Stimulated activated CD4-positive, alpha-beta T cell treated with anti-CD3 and anti-CD28 coated beads, Interleukin-1b, Interleukin-23, amount 100 ng/mL, for 24 hours (primary cell): ENCODE measurements at regions not wholly inside any gene's neighbourhood (a gene's known extent, or its start where the extent isn't known, plus 50 kb on each side); places are given as distances from the start of the nearest gene placed in this dataset.
"Not testable (repeated sequence)": the region's sequence is repeated elsewhere in the genome, so short reads cannot be mapped to it uniquely, and the experiment has no call there.

ENCODE experiments used
- DNase-seq, 4 experiments: peaks; one replicate each; pipeline ENCODE4 v3.0.0-alpha.2; 2020; ENCODE audit warnings: low read depth in 4 of 4, low spot score in 1 of 4

GRCh38 chr7:128561116-128561722 is 84.7 kb downstream of the METTL2B start:
- DNase-seq = not testable (repeated sequence)

GRCh38 chr7:128562795-128563194 is 86.2 kb downstream of the METTL2B start:
- not testable (repeated sequence) for DNase-seq

DNA sequence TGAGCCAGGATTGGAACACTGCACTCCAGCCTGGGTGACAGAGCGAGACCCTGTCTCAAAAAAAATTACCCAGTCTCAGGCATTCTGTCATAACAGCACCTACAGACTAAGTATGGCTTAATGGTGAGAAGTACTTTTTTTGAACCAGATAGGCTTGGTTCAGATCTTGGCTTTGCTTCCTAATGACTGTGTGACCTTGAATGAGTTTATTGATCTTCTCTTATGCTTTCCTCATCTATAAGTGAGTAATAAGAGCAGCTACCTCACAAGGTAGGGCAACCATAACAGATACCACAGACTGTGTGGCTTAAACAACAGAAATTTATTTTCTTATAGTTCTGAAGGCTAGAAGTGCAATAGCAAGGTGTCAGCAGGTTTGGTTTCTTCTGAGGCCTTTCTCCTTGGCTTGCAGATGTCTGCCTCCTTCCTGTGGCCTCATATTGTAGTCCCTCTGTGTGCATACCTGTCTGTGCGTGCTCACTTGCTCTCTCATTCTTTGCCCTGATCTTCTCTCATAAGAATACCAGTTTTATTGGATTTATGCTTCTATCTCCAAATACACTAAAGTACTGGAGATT is 87.7 kb downstream of the METTL2B start:
- not testable (repeated sequence) for DNase-seq

DNA sequence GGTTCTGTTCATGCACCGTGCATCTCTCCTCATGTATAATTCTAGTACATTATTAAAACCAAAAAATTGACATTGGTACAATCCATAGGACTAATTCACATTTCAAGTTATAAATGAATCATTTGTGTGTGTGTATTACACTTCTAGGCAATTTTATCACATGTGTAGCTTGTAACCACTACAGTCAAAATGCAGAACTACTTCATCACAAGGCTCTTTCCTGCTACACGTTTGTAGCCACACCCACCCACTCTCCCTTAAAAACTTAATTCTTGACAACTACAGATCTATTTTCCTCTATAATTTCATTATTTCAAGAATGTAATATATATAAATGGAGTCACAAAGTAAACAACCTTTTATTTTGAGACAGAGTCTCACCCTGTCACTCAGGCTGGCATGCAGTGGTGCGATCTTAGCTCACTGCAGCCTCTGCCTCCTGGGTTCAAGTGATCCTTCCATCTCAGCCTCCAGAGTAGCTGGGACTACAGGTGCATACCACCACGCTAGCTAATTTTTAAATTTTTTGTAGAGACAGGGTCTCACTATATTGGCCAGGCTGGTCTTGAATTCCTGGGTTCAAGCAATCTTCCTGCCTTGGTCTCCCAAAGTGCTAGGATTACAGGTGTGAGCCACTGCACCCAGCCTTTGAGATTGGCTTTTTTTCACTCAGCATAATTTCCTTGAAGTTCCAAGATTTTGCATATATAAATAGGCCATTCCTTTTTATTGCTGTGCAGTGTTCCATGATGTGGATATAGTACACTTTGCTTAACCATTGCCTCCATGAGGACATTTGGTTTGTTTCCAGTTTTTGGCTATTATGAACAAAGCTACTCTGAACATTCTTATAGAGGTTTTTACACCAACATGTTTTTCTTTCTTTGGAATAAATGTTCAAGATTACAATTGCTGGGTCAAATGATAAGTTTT is 88.7 kb downstream of the METTL2B start:
- DNase-seq = not testable (repeated sequence)

GRCh38 chr7:128575277-128575676 is 96.8 kb upstream of the GARIN1A start:
- DNase-seq = not testable (repeated sequence)

DNA sequence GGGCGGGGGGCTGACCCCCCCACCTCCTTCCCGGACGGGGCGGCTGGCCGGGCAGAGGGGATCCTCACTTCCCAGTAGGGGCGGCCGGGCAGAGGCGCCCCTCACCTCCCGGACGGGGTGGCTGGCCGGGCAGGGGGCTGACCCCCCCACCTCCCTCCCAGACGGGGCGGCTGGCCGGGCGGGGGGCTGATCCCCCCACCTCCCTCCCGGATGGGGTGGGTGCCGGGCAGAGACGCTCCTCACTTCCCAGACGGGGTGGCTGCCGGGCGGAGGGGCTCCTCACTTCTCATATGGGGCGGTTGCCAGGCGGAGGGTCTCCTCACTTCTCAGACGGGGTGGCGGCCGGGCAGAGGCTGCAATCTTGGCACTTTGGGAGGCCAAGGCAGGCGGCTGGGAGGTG is 95.1 kb upstream of the GARIN1A start:
- DNase-seq = not testable (repeated sequence)

GRCh38 chr7:128579843-128580242 is 92.2 kb upstream of the GARIN1A start:
- DNase-seq = not testable (repeated sequence)

- not testable (repeated sequence) for DNase-seq
Measured at GRCh38 chr7:128581100-128581499, 91.0 kb upstream of the GARIN1A start.

DNA sequence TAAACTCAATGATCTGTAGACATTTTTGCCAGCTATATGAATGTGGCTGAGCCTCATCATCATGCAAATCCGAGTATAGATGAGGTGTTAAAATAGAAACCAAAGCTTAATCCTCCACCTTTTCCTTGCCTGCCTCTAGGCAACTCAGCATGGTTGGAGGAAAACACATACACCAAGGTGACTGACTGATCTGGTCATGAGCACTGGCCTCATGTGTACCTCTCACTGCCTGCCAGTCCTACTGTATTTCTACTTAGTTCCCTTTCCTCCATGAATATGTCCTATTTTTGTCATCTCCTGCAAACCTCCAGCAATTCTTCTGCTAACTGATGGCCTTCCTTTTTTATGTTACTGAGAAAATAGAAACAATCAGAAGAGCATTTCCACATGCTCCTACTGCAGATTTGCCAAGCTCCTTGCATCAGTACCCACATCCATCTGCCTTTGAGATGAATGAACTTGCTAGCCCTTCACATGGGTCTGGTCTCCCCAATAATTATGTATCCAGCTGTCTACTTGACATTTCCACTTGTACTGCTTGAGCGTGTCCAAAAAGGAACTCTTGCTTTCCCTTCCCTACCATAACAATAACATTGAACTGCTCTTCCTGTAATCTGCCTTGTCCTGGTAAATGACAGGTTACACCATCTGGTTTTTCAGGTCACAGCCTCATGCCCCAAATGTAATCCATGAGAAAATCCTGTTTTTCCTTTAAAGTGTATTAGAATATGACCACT is 90.1 kb upstream of the GARIN1A start:
- DNase-seq = not testable (repeated sequence)

- DNase-seq = not testable (repeated sequence)
Measured at GRCh38 chr7:128586715-128587114, 85.4 kb upstream of the GARIN1A start.

- DNase-seq = no peak
Measured at GRCh38 chr7:128591705-128592104, 80.4 kb upstream of the GARIN1A start.

- not testable (repeated sequence) for DNase-seq
Measured at GRCh38 chr7:128592209-128592608, 79.9 kb upstream of the GARIN1A start.

GRCh38 chr7:128594061-128594460 is 78.0 kb upstream of the GARIN1A start:
- not testable (repeated sequence) for DNase-seq

DNA sequence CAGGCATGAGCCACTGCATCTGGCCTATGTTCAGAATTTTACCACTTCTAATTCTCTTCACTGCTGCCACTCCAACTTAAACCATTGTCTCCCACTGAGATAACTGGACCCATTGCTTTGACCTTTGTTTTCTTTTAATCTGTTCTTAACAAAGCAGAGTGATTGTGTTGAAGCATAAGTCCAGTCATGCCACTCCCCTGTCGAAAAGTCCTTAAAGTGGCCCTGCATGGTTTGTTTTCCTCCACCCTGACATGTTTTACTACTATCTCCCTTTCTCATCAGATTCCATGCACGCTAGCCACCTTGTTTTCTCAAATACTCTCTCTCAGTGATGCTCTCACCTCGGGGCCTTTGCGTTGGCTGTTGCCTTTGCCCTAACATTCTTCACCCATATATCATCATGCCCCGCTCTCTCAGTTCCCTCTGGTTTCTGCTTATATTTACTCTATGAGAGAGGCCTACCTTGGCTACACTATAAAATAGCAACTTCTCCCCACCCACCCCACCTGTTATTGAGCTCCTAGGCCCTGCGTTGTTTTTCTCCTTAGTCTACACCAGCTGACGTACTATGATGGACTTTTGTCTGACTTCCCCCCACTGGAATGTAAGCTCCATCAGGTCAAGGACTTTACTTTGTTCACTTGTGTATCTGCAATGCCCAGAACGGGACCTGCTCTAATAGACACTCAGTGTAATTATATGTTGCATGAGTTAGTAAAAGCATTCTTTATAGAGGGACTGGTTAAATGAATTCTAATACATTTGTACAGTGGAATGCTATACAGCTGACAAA is 75.6 kb upstream of the GARIN1A start:
- not testable (repeated sequence) for DNase-seq

DNA sequence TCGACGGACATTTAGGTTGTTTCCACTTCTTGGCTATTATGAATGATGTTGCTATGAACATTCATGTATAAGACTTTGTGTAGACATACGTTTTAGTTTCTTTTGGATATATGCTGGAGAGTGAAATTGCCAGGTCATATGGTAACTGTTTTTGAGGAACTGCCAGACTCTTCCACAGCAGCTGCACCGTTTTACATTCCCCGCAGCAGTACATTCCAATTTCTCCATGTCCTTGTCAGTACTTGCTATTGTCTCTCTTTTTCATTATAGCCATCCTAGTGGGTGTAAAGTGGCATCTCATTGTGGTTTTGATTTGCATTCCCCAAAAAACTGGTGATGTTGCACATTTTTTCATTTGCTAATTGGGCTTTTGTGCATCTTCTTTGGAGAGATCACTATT is 73.1 kb upstream of the GARIN1A start:
- not testable (repeated sequence) for DNase-seq

DNA sequence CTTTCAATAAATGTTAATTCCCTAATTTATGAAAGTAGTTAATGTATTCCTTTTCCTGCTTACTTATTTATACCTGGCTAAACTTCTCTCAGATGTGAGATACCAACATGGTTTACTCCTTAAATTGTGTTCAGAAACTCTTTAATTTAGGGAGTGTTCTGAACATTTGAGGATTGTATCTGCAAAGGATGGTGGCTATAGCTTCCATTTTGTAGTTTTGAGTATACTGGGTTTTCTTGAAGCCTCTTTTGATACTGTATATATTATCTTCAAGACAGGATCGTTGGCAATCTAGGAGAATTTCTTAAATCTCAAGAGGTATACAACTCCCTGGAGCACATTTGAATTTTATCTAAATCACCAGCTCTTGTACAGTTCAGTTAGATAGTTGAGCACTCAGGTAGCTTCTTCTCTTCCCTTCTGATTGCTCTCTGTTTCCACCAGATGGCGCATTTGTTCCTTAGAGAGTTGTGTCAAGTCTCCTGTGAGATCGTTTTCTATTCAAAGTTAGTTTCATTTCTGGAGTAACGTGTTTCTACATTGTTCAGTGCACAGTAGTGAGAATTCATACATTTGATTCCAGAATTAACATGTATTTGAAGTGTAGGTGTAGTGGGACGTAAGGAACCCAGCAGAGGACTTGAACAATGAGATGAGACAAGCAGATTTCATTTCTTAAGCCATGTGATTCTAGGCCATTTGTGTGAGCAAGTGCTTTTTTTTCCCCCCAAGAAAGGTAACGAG is 63.2 kb upstream of the GARIN1A start:
- peak in 1 of 4 experiments; percentile 19 for DNase-seq

GRCh38 chr7:128613366-128613765 is 58.7 kb upstream of the GARIN1A start:
- DNase-seq = not testable (repeated sequence)

DNA sequence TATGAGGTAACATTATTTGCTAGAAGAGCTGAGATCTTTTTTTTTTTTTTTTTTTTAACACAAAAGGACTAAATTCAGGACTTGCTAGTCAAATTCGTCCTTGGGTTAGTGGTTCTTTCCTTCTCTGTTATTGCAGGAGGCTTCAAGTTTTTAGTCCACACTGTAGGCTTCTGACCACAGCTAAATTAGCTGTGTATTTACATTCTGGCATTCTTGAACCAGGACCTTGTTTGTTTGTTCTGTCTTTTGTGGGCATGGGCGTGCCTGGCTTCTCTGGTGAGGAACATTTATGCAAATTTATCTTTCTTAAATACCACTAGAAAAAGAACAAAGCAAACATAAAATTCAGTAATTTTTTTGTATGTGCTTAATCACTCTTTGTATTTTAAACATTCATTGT is 57.3 kb upstream of the GARIN1A start:
- not testable (repeated sequence) for DNase-seq

DNA sequence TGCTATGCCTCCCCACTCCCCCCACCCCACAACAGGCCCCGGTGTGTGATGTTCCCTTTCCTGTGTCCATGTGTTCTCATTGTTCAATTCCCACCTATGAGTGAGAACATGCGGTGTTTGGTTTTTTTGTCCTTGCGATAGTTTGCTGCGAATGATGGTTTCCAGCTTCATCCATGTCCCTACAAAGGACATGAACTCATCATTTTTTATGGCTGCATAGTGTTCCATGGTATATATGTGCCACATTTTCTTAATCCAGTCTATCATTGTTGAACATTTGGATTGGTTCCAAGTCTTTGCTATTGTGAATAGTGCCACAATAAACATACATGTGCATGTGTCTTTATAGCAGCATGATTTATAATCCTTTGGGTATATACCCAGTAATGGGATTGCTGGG is 55.3 kb upstream of the GARIN1A start:
- DNase-seq = not testable (repeated sequence)
